GM12892 (cell line): ENCODE measurements at regions not wholly inside any gene's neighbourhood (a gene's known extent, or its start where the extent isn't known, plus 50 kb on each side); places are given as distances from the start of the nearest gene placed in this dataset.
"Not testable (repeated sequence)": the region's sequence is repeated elsewhere in the genome, so short reads cannot be mapped to it uniquely, and the experiment has no call there.

Experiments used
- DNase-seq: peaks from one replicate; pipeline ENCODE4 v3.0.0; 2011; ENCODE audit not compliant: insufficient read length
- FAIRE-seq: peaks from 2 replicates; lab custom pipeline; 2011; peaks lifted over from hg19 to GRCh38; lab: Jason Lieb, UNC
- POLR2A ChIP-seq: IDR thresholded peaks from 2 replicates; pipeline ENCODE4 v1.6.1; 2011; ENCODE audit warnings: low read depth, low read length, control low read depth
- POLR2AphosphoS5 ChIP-seq: IDR thresholded peaks from 2 replicates; pipeline ENCODE4 v1.6.1; 2011; ENCODE audit warnings: low read depth, low read length, control low read depth
- TAF1 ChIP-seq: IDR thresholded peaks from 2 replicates; pipeline ENCODE4 v1.6.1; 2011; ENCODE audit warnings: low read depth, mild to moderate bottlenecking, control low read depth, low read length, borderline replicate concordance

GRCh38 chr7:51589111-51589510 lies 272.5 kb upstream of the COBL start:
- FAIRE-seq (no peak), DNase-seq (no peak)
- TF ChIP-seq POLR2AphosphoS5, result no peak

- FAIRE-seq (no peak), DNase-seq (no peak)
- TF ChIP-seq POLR2AphosphoS5 (no peak), POLR2A (no peak), TAF1 (no peak)
Observed at GRCh38 chr7:51587604-51588003, 271.0 kb upstream of the COBL start.

- no peak for TF ChIP-seq TAF1
- no peak for TF ChIP-seq POLR2A
- no peak for TF ChIP-seq POLR2AphosphoS5
- FAIRE-seq, result no peak
- DNase-seq, result no peak
Observed at GRCh38 chr7:51577390-51577789, 260.8 kb upstream of the COBL start.

GRCh38 chr7:51569581-51569980 lies 253.0 kb upstream of the COBL start:
- FAIRE-seq, result no peak
- no peak for DNase-seq
- no peak for TF ChIP-seq POLR2A
- no peak for TF ChIP-seq POLR2AphosphoS5
- no peak for TF ChIP-seq TAF1

GRCh38 chr7:51569176-51569575 lies 252.6 kb upstream of the COBL start:
- DNase-seq (no peak), FAIRE-seq (no peak)
- no peak for TF ChIP-seq TAF1
- no peak for TF ChIP-seq POLR2AphosphoS5
- no peak for TF ChIP-seq POLR2A

- TF ChIP-seq POLR2AphosphoS5, result no peak
- no peak for TF ChIP-seq POLR2A
- no peak for TF ChIP-seq TAF1
- no peak for FAIRE-seq
- DNase-seq, result no peak
Observed at GRCh38 chr7:51551070-51551469, 234.5 kb upstream of the COBL start.

GRCh38 chr7:51545131-51545530 lies 228.5 kb upstream of the COBL start:
- FAIRE-seq (no peak), DNase-seq (no peak)
- no peak for TF ChIP-seq TAF1
- TF ChIP-seq POLR2A, result no peak
- TF ChIP-seq POLR2AphosphoS5, result no peak

GRCh38 chr7:51543801-51544553 lies 227.4 kb upstream of the COBL start:
- TF ChIP-seq TAF1 (no peak), POLR2A (no peak), POLR2AphosphoS5 (no peak)
- FAIRE-seq (no peak), DNase-seq (no peak)

GRCh38 chr7:51540906-51541305 lies 224.3 kb upstream of the COBL start:
- not testable (repeated sequence) for FAIRE-seq, DNase-seq

- no peak for DNase-seq
- FAIRE-seq, result no peak
- no peak for TF ChIP-seq POLR2A
- no peak for TF ChIP-seq POLR2AphosphoS5
- no peak for TF ChIP-seq TAF1
Observed at GRCh38 chr7:51539840-51540239, 223.2 kb upstream of the COBL start.

GRCh38 chr7:51528172-51528571 lies 211.6 kb upstream of the COBL start:
- TF ChIP-seq POLR2A (no peak), POLR2AphosphoS5 (no peak), TAF1 (no peak)
- no peak for DNase-seq
- no peak for FAIRE-seq

GRCh38 chr7:51521694-51522312 lies 205.2 kb upstream of the COBL start:
- TF ChIP-seq POLR2AphosphoS5 (no peak), TAF1 (no peak), POLR2A (no peak)
- DNase-seq (no peak), FAIRE-seq (no peak)
